ENCODE measurements at regions not wholly inside any gene's neighbourhood (a gene's known extent, or its start where the extent isn't known, plus 50 kb on each side); places are given as distances from the start of the nearest gene placed in this dataset.

GRCh38 chr5:88021141-88021540 lies 247.5 kb downstream of the TMEM161B start:
- no peak for TF ChIP-seq EZH2 (IDR thresholded peaks at IDR 0.05)
- TF ChIP-seq POLR2AphosphoS5 (IDR thresholded peaks at IDR 0.05; ENCODE audit: borderline replicate concordance, low read depth, low read length) = no peak
- TF ChIP-seq FOXP2 (optimal IDR thresholded peaks at IDR 0.05; ENCODE audit: control extremely low read depth, extremely low read length, insufficient read depth) = no peak
